H1 (cell line): ENCODE measurements at regions not wholly inside any gene's neighbourhood (a gene's known extent, or its start where the extent isn't known, plus 50 kb on each side); places are given as distances from the start of the nearest gene placed in this dataset.

Experiments used
- CTCF ChIA-PET: fragments of 300-600 bp; sonication (Branson Sonifier 250); formaldehyde crosslinking; loops from one replicate; lab custom pipeline; 2021; ENCODE audit not compliant: partially characterized antibody; lab: Charles Lee
- POLR2A ChIA-PET: fragments of 300-600 bp; sonication (Branson Sonifier 250); formaldehyde crosslinking; loops from one replicate; lab custom pipeline; 2021; ENCODE audit warnings: inconsistent platforms; ENCODE audit not compliant: partially characterized antibody; lab: Charles Lee
- DNase-seq, 2 experiments: peaks; one replicate each; pipeline versions ENCODE4 v3.0.0 to v3.0.0-alpha.2; 2010 to 2022; ENCODE audit warnings: low spot score in 2 of 2, low read depth in 1 of 2, mixed read lengths in 1 of 2
- FAIRE-seq: peaks from 2 replicates; lab custom pipeline; 2011; peaks lifted over from hg19 to GRCh38; lab: Jason Lieb, UNC
- H2AFZ ChIP-seq: 2 replicates; pipeline ENCODE4 v1.8.1; 2012; ENCODE audit warnings: low read length, inconsistent platforms
- H2AK5ac ChIP-seq: 2 replicates; pipeline ENCODE4 v1.6.1; 2013; ENCODE audit warnings: low read depth, low read length
- H2BK120ac ChIP-seq: replicated peaks from 2 replicates; pipeline ENCODE3; 2013; ENCODE audit warnings: low read depth, low read length, inconsistent platforms
- H2BK12ac ChIP-seq: 2 replicates; pipeline ENCODE4 v1.6.1; 2013; ENCODE audit warnings: low read depth, low read length
- H2BK15ac ChIP-seq: 2 replicates; pipeline ENCODE4 v1.6.1; 2013; ENCODE audit warnings: low read length
- H2BK20ac ChIP-seq: 2 replicates; pipeline ENCODE4 v1.6.1; 2013; ENCODE audit warnings: low read length
- H2BK5ac ChIP-seq: 2 replicates; pipeline ENCODE4 v1.6.1; 2013; ENCODE audit warnings: low read depth, low read length
- H3K14ac ChIP-seq: 2 replicates; pipeline ENCODE4 v1.6.1; 2013; ENCODE audit warnings: inconsistent platforms; ENCODE audit not compliant: insufficient read length
- H3K18ac ChIP-seq: 2 replicates; pipeline ENCODE4 v1.6.1; 2013; ENCODE audit warnings: low read length; ENCODE audit errors: extremely low read depth
- H3K23ac ChIP-seq: 2 replicates; pipeline ENCODE4 v1.6.1; 2013; ENCODE audit warnings: inconsistent platforms; ENCODE audit not compliant: insufficient read length
- H3K23me2 ChIP-seq: 2 replicates; pipeline ENCODE4 v1.6.1; 2013; ENCODE audit warnings: low read depth, low read length
- H3K27ac ChIP-seq: 2 replicates; pipeline ENCODE4 v1.6.1; 2011; ENCODE audit warnings: low read depth, low read length, inconsistent platforms
- H3K27me3 ChIP-seq, 4 experiments: replicated peaks in 1 of 4; 1 replicate in 1 of 4; 2 replicates in 3 of 4; pipeline versions ENCODE4 v1.6.1 to v1.8.1; 2011 to 2013; ENCODE audit warnings: low read length in 3 of 4, mild to moderate bottlenecking in 3 of 4, inconsistent platforms in 2 of 4, mixed read lengths in 2 of 4, moderate library complexity in 1 of 4; ENCODE audit not compliant: control insufficient read depth in 3 of 4, insufficient read depth in 3 of 4; ENCODE audit errors: extremely low read depth in 1 of 4
- H3K36me3 ChIP-seq, 4 experiments: 2 replicates each; pipeline versions ENCODE4 v1.6.1 to v1.8.1; 2011 to 2013; ENCODE audit warnings: mild to moderate bottlenecking in 4 of 4, low read length in 3 of 4, moderate library complexity in 2 of 4, control low read depth in 1 of 4, inconsistent platforms in 1 of 4; ENCODE audit not compliant: insufficient read depth in 4 of 4, control insufficient read depth in 2 of 4
- H3K4ac ChIP-seq: replicated peaks from 2 replicates; pipeline ENCODE3; 2013; ENCODE audit warnings: low read length, low read depth, mixed read lengths, inconsistent platforms; ENCODE audit not compliant: insufficient read length
- H3K4me1 ChIP-seq, 4 experiments: replicated peaks in 1 of 4; 1 replicate in 1 of 4; 2 replicates in 3 of 4; pipeline versions ENCODE4 v1.6.1 to v1.8.1; 2011 to 2013; ENCODE audit warnings: low read length in 3 of 4, inconsistent platforms in 2 of 4, mixed read lengths in 1 of 4; ENCODE audit not compliant: insufficient read depth in 4 of 4, control insufficient read depth in 3 of 4
- H3K4me2 ChIP-seq, 2 experiments: 2 replicates each; pipeline versions ENCODE4 v1.6.1 to v1.8.1; 2011 to 2013; ENCODE audit warnings: low read depth in 2 of 2, low read length in 2 of 2, control low read depth in 1 of 2, inconsistent platforms in 1 of 2, mild to moderate bottlenecking in 1 of 2; ENCODE audit not compliant: insufficient read depth in 1 of 2
- H3K4me3 ChIP-seq, 4 experiments: fragments of 200-600, 300-600 bp in 1 of 4; sonication (generic), shearing (Covaris generic), sonication (Bioruptor Twin) in 1 of 4; 2 replicates each; pipeline versions ENCODE4 v1.5.1 to v1.8.1; 2011 to 2016; ENCODE audit warnings: low read length in 4 of 4, low read depth in 3 of 4, control low read depth in 2 of 4, inconsistent platforms in 2 of 4, mild to moderate bottlenecking in 2 of 4, mixed read lengths in 1 of 4, moderate library complexity in 1 of 4; ENCODE audit not compliant: insufficient read depth in 2 of 4; ENCODE audit errors: extremely low read depth in 1 of 4
- H3K56ac ChIP-seq: replicated peaks from 2 replicates; pipeline ENCODE3; 2013; ENCODE audit warnings: low read depth, mild to moderate bottlenecking, mixed read lengths, low read length, inconsistent platforms; ENCODE audit not compliant: insufficient read length
- H3K79me1 ChIP-seq: 2 replicates; pipeline ENCODE4 v1.6.1; 2013; ENCODE audit warnings: low read depth, low read length, control low read depth
- H3K79me2 ChIP-seq, 2 experiments: 2 replicates each; pipeline versions ENCODE4 v1.6.1 to v1.8.1; 2012 to 2013; ENCODE audit warnings: low read length in 2 of 2, mild to moderate bottlenecking in 2 of 2, inconsistent platforms in 1 of 2; ENCODE audit not compliant: insufficient read depth in 2 of 2, control insufficient read depth in 1 of 2
- H3K9ac ChIP-seq, 4 experiments: replicated peaks in 1 of 4; 1 replicate in 1 of 4; 2 replicates in 3 of 4; pipeline versions ENCODE4 v1.6.1 to v1.8.1; 2011 to 2013; ENCODE audit warnings: low read depth in 3 of 4, low read length in 3 of 4, control low read depth in 2 of 4, mild to moderate bottlenecking in 2 of 4, moderate library complexity in 2 of 4, inconsistent platforms in 1 of 4; ENCODE audit errors: extremely low read depth in 1 of 4
- H3K9me3 ChIP-seq, 2 experiments: 2 replicates each; pipeline versions ENCODE4 v1.6.1 to v1.8.1; 2012 to 2013; ENCODE audit warnings: mild to moderate bottlenecking in 2 of 2, moderate library complexity in 2 of 2, control low read depth in 1 of 2, inconsistent platforms in 1 of 2, low read depth in 1 of 2, low read length in 1 of 2, mixed read lengths in 1 of 2; ENCODE audit not compliant: insufficient read depth in 2 of 2
- H4K20me1 ChIP-seq, 2 experiments: replicated peaks in 1 of 2; 2 replicates each; pipeline versions ENCODE3 to v1.8.1; 2011 to 2013; ENCODE audit warnings: inconsistent platforms in 2 of 2, low read length in 2 of 2, mild to moderate bottlenecking in 1 of 2; ENCODE audit not compliant: insufficient read depth in 2 of 2, control insufficient read depth in 1 of 2
- H4K5ac ChIP-seq: 2 replicates; pipeline ENCODE4 v1.6.1; 2013; ENCODE audit warnings: low read length, low read depth, mixed read lengths, inconsistent platforms; ENCODE audit not compliant: insufficient read length
- H4K8ac ChIP-seq: 2 replicates; pipeline ENCODE4 v1.8.0; 2013; ENCODE audit warnings: mild to moderate bottlenecking, moderate library complexity, low read length, inconsistent platforms; ENCODE audit not compliant: insufficient read depth; ENCODE audit errors: extremely low read depth
- H4K91ac ChIP-seq: replicated peaks from 2 replicates; pipeline ENCODE3; 2013; ENCODE audit warnings: low read length, mixed read lengths, inconsistent platforms; ENCODE audit not compliant: insufficient read length
- BRCA1 ChIP-seq: IDR thresholded peaks from 2 replicates; pipeline ENCODE4 v1.6.1; 2012; ENCODE audit warnings: low read depth, low read length, improper control_type of control experiment
- CEBPB ChIP-seq: IDR thresholded peaks from 2 replicates; pipeline ENCODE4 v1.6.1; 2012; ENCODE audit warnings: low read depth, low read length
- EP300 ChIP-seq, 2 experiments: IDR thresholded peaks; 1 replicate in 1 of 2; 2 replicates in 1 of 2; pipeline ENCODE4 v1.6.1; 2011 to 2012; ENCODE audit warnings: low read depth in 2 of 2, low read length in 2 of 2, mild to moderate bottlenecking in 2 of 2, borderline replicate concordance in 1 of 2, inconsistent platforms in 1 of 2, moderate library complexity in 1 of 2
- GTF2F1 ChIP-seq: IDR thresholded peaks from 2 replicates; pipeline ENCODE4 v1.6.1; 2012; ENCODE audit warnings: low read depth, low read length, improper control_type of control experiment, borderline replicate concordance
- KDM5A ChIP-seq: fragments of 200-600 bp; IDR thresholded peaks from 2 replicates; pipeline ENCODE4 v1.7.1; 2012; ENCODE audit warnings: mild to moderate bottlenecking, low read length, inconsistent platforms, mixed read lengths
- MAFK ChIP-seq: IDR thresholded peaks from 2 replicates; pipeline ENCODE4 v1.6.1; 2012; ENCODE audit warnings: low read depth, mild to moderate bottlenecking, improper control_type of control experiment, low read length
- PHF8 ChIP-seq: fragments of 200-600 bp; sonication (generic); conservative IDR thresholded peaks from 2 replicates; pipeline ENCODE4 v1.7.1; 2012; ENCODE audit warnings: low read depth, mild to moderate bottlenecking, inconsistent platforms, low read length, moderate library complexity
- RAD21 ChIP-seq, 2 experiments: IDR thresholded peaks in 1 of 2; conservative IDR thresholded peaks in 1 of 2; 2 replicates each; pipeline ENCODE4 v1.6.1; 2011; ENCODE audit warnings: low read depth in 2 of 2, low read length in 2 of 2, improper control_type of control experiment in 1 of 2, inconsistent platforms in 1 of 2, mild to moderate bottlenecking in 1 of 2, moderate library complexity in 1 of 2
- SAP30 ChIP-seq: fragments of 300-600 bp; sonication (generic); IDR thresholded peaks from 2 replicates; pipeline ENCODE4 v1.7.1; 2012; ENCODE audit warnings: low read length, moderate library complexity, mild to moderate bottlenecking, inconsistent platforms; ENCODE audit not compliant: insufficient read depth, insufficient replicate concordance
- SIRT6 ChIP-seq: IDR thresholded peaks from one replicate; pipeline ENCODE4 v1.7.1; 2012; ENCODE audit warnings: low read length, inconsistent platforms
- TAF1 ChIP-seq: IDR thresholded peaks from 2 replicates; pipeline ENCODE4 v1.6.1; 2011; ENCODE audit warnings: mild to moderate bottlenecking, low read depth, low read length
- TCF12 ChIP-seq: IDR thresholded peaks from 2 replicates; pipeline ENCODE4 v1.6.1; 2011; ENCODE audit warnings: low read depth, mild to moderate bottlenecking, low read length
- WGBS, 2 experiments: shearing (Covaris generic) in 1 of 2; methylation state at CpG; one replicate each; pipeline versions ENCODE4 v1.1.6 to v1.1.7; 2013 to 2015; ENCODE audit warnings: low lambda C conversion rate in 2 of 2, mixed read lengths in 2 of 2, inconsistent platforms in 1 of 2, low coverage in 1 of 2, missing lambda C conversion rate in 1 of 2; ENCODE audit not compliant: insufficient replicate concordance in 2 of 2, insufficient coverage in 1 of 2, insufficient read length in 1 of 2; ENCODE audit errors: extremely low coverage in 1 of 2, missing lambda C conversion rate in 1 of 2; 5-methylcytosine and 5-hydroxymethylcytosine counted together
- TF ChIP-seq, protein P1 (sequence below): IDR thresholded peaks from 2 replicates; pipeline ENCODE4 v1.6.1; 2012; ENCODE audit warnings: inconsistent platforms

DNA sequence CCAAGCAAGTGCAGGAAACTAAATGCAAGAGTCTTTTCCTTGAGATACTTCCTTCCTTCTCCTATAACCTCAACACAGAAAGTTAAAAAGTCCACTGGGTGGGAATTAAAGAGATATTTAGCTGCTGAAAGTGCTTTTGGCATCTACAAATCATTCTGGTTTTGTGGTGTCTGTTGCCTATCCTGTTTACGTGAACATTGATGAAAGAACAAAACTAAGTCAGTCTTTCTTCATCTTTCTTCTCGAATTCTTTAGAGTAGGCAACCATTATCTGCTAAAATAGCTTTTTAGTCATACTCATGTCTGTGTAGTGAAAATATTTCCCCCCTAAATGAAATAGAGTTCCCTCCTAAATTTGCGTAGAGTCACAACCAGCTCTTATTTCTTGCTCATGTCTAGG, 838.6 kb downstream of the GATA3 start:
- Histone ChIP-seq H4K8ac (no peak overlapping the region), H3K27me3 (peaks cover 0 to 1% (median 0%) of the 10 kb centered on the region in 4 experiments; a peak in 1 of 7 replicates), H3K23me2 (no peaks in the 10 kb centered on the region), H4K5ac (no peak overlapping the region), H3K23ac (no peak overlapping the region), H2BK15ac (no peak overlapping the region), H4K91ac (no peak overlapping the region), H2BK5ac (no peak overlapping the region), H3K27ac (no peak overlapping the region), H3K79me2 (no peaks in the 10 kb centered on the region), H3K4me2 (no peak overlapping the region), H2BK20ac (no peak overlapping the region), H3K4me3 (no peak overlapping the region), H4K20me1 (no peaks in the 10 kb centered on the region), H2BK12ac (no peak overlapping the region), H3K56ac (no peak overlapping the region), H2AK5ac (no peak overlapping the region), H2BK120ac (no peak overlapping the region), H3K79me1 (no peaks in the 10 kb centered on the region), H3K9me3 (no peaks in the 10 kb centered on the region), H2AFZ (no peak overlapping the region), H3K36me3 (no peaks in the 10 kb centered on the region), H3K9ac (no peak overlapping the region), H3K18ac (no peak overlapping the region), H3K14ac (no peak overlapping the region), H3K4ac (no peak overlapping the region), H3K4me1 (no peaks in the 10 kb centered on the region)
- CTCF ChIA-PET = no interaction called here
- no peak for FAIRE-seq
- POLR2A ChIA-PET = no interaction called here
- 91% methylated on average over 3 of the region's 3 CpGs; no CpG with 5 or more reads in 1 of the 2 experiments for WGBS, 2 experiments
- DNase-seq = no peak
- TF ChIP-seq RAD21 (IDR thresholded peaks at IDR 0.05 in 1 of 2, conservative IDR thresholded peaks at IDR 0.05 in 1 of 2; ENCODE audit: low read depth in 2 of 2, low read length in 2 of 2) = no peak
- TF ChIP-seq, protein P1, sequence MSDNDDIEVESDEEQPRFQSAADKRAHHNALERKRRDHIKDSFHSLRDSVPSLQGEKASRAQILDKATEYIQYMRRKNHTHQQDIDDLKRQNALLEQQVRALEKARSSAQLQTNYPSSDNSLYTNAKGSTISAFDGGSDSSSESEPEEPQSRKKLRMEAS = no peak
- no peak for TF ChIP-seq TAF1
- no peak for TF ChIP-seq EP300 (IDR thresholded peaks at IDR 0.05; ENCODE audit: borderline replicate concordance in 1 of 2, low read depth in 2 of 2, low read length in 2 of 2)
- TF ChIP-seq CEBPB = no peak
- TF ChIP-seq SAP30 = no peak
- no peak for TF ChIP-seq KDM5A
- TF ChIP-seq GTF2F1 = no peak
- TF ChIP-seq PHF8 = no peak
- TF ChIP-seq MAFK = no peak
- no peak for TF ChIP-seq TCF12
- TF ChIP-seq BRCA1 = no peak
- no peak for TF ChIP-seq SIRT6
- TF ChIP-seq, all 59 proteins: peak for 0
